Spleen (tissue), 11 donors: ENCODE measurements at regions not wholly inside any gene's neighbourhood (a gene's known extent, or its start where the extent isn't known, plus 50 kb on each side); places are given as distances from the start of the nearest gene placed in this dataset.
A peak's percentile ranks its signal among the peaks of the same experiment; 100 is the strongest.

ENCODE experiments used
- DNase-seq: peaks from one replicate; pipeline ENCODE4 v3.0.0-alpha.2; 2020
- H3K27ac ChIP-seq, 8 donors: fragments of 200-600 bp; sonication (generic) in 7 of 8; 1 replicate in 4 of 8; 2 replicates in 4 of 8; pipeline versions ENCODE4 v1.5.0 to v1.8.0; 2016 to 2021; ENCODE audit warnings: inconsistent platforms in 4 of 8, mild to moderate bottlenecking in 4 of 8, moderate library complexity in 1 of 8
- H3K27me3 ChIP-seq, 7 donors: fragments of 200-600 bp; sonication (generic) in 6 of 7; replicated peaks in 1 of 7; 1 replicate in 4 of 7; 2 replicates in 3 of 7; pipeline versions ENCODE4 v1.5.0 to v1.8.0; 2016 to 2021; ENCODE audit warnings: inconsistent platforms in 3 of 7, mild to moderate bottlenecking in 1 of 7
- H3K36me3 ChIP-seq, 6 donors: fragments of 200-600 bp; sonication (generic) in 5 of 6; 1 replicate in 4 of 6; 2 replicates in 2 of 6; pipeline versions ENCODE4 v1.5.0 to v1.8.0; 2016 to 2021; ENCODE audit warnings: inconsistent platforms in 2 of 6
- H3K4me1 ChIP-seq, 6 donors: fragments of 200-600 bp; sonication (generic) in 5 of 6; 1 replicate in 3 of 6; 2 replicates in 3 of 6; pipeline versions ENCODE4 v1.5.0 to v1.8.0; 2016 to 2021; ENCODE audit warnings: inconsistent platforms in 3 of 6
- H3K4me3 ChIP-seq, 8 donors: fragments of 200-600 bp; sonication (generic) in 7 of 8; 1 replicate in 4 of 8; 2 replicates in 4 of 8; pipeline versions ENCODE4 v1.5.0 to v1.8.0; 2016 to 2021; ENCODE audit warnings: inconsistent platforms in 4 of 8, mild to moderate bottlenecking in 4 of 8, moderate library complexity in 2 of 8
- H3K9me3 ChIP-seq, 8 donors: fragments of 200-600 bp; sonication (generic) in 7 of 8; 1 replicate in 4 of 8; 2 replicates in 4 of 8; pipeline versions ENCODE4 v1.5.0 to v1.8.0; 2016 to 2021; ENCODE audit warnings: inconsistent platforms in 4 of 8
- CTCF ChIP-seq, 11 experiments: fragments of 200-600 bp in 7 of 11; fragments of 450-650 bp in 4 of 11; sonication (generic) in 4 of 11; IDR thresholded peaks in 8 of 11; conservative IDR thresholded peaks in 3 of 11; 1 replicate in 7 of 11; 2 replicates in 4 of 11; pipeline versions ENCODE4 v1.4.0 to v1.8.0; 2016 to 2021; ENCODE audit warnings: antibody characterized with exemption in 11 of 11, inconsistent platforms in 4 of 11, mild to moderate bottlenecking in 1 of 11
- POLR2A ChIP-seq, 3 donors: fragments of 450-650 bp; IDR thresholded peaks; one replicate each; pipeline ENCODE4 v1.5.1; 2017; ENCODE audit warnings: antibody characterized with exemption in 3 of 3, mild to moderate bottlenecking in 1 of 3
- POLR2AphosphoS5 ChIP-seq, 3 donors: sonication (generic); formaldehyde crosslinking; IDR thresholded peaks; one replicate each; pipeline ENCODE4 v1.5.1; 2017; ENCODE audit warnings: antibody characterized with exemption in 3 of 3
- WGBS, 5 donors: extraction: QIAGEN DNeasy Blood & Tissue Kit in 3 of 5; methylation state at CpG; one replicate each; pipeline versions ENCODE4 v1.1.5 to v1.1.7; 2013 to 2018; 5-methylcytosine and 5-hydroxymethylcytosine counted together
- intact Hi-C: fragments of 100-400 bp; cut with DNase I; formaldehyde crosslinking; loops from one replicate; pipeline ENCODE4 v1.15.0; 2023; ENCODE audit warnings: low total_unique reads
- donor health status: healthy with polysubstance abuse.
- donor health status: DM: no; HTN: no; CAD: no; lungs with moderate emphysema.
- donor health status: DM: no; HTN: no; CAD: no.
- donor health status: Bipolar disorder and iron deficiency.
- donor health status: healthy.
- donor health status: DM: no; HTN: no; CAD: no.
- donor health status: DM: yes; HTN: yes; CAD: no.

DNA sequence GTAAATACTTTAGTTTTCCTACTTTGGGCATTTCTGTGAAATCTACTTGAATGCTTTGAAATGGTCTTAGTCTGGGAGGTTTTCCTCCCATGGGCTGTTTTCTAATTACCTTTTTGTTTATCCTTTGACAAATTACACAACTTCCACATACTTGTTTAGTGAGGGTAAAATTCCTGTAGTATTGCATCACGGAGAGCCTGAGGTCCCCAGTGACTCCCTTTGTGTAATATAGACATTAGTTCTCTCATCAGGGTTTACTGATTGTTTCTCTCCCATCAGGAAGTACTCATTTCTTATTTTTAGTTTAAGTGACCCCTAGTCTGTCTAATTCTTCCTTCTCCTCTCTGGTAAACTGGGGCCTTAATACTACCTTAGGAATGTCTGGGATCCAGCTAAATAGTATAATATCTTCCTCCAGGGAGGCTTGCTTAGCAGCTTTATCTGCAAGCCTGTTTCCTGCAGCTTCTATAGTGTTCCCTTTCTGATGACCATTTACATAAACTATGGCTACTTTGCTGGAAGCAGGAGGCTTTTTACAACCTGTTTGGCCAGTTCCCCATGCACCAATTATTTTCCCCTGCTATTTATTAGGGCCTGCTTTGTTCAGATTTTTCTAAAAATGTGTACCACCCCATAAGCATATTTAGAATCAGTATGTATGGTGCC, 87.2 kb upstream of the XCR1 start:
- intact Hi-C loops, result no loop called here
- peaks cover 6 to 54% (median 20%) of the 10 kb centered on the region in 6 donors for H3K4me1 ChIP-seq
- no peaks in the 10 kb centered on the region for H3K9me3 ChIP-seq
- H3K4me3 ChIP-seq, result no peak overlapping the region
- peak overlapping the region in 7 of 8 donors; percentile 6 to 90 (median 73) for H3K27ac ChIP-seq
- 0 to 53% (median 30%) methylated on average over 1 of the region's 1 CpG for WGBS, 5 donors
- no peaks in the 10 kb centered on the region for H3K27me3 ChIP-seq
- TF ChIP-seq POLR2A (IDR thresholded peaks at IDR 0.05), result no peak
- TF ChIP-seq CTCF (IDR thresholded peaks at IDR 0.05 in 8 of 11, conservative IDR thresholded peaks at IDR 0.05 in 3 of 11), result no peak
- TF ChIP-seq POLR2AphosphoS5 (IDR thresholded peaks at IDR 0.05), result no peak
- H3K36me3 ChIP-seq, result no peaks in the 10 kb centered on the region
- no peak for DNase-seq

DNA sequence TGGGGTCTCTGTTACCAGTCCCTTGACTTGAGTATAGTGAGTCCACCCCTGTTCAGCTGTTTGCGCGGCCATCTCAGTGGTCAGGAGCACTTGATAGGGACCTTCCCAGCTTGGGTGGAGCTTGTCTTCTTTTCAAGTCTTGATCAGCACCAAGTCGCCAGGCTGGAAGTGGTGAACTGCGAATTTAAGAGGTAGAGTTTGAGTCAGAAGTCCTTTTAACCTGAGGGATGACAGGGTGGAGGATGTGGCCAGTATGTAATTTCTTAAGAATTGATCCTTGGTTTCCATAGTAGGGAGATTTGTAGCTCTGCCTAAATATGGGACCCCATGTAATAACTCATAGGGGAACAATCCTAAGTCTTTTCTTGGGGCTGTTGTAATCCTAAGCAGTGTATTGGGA, 86.3 kb upstream of the XCR1 start:
- H3K27me3 ChIP-seq, result no peaks in the 10 kb centered on the region
- no peak for DNase-seq
- 93 to 97% (median 96%) methylated on average over 4 of the region's 4 CpGs for WGBS, 5 donors
- TF ChIP-seq CTCF (IDR thresholded peaks at IDR 0.05 in 8 of 11, conservative IDR thresholded peaks at IDR 0.05 in 3 of 11) (no peak), POLR2AphosphoS5 (IDR thresholded peaks at IDR 0.05) (no peak), POLR2A (IDR thresholded peaks at IDR 0.05) (no peak)
- H3K9me3 ChIP-seq, result no peaks in the 10 kb centered on the region
- intact Hi-C loops, result no loop called here
- H3K36me3 ChIP-seq, result no peaks in the 10 kb centered on the region
- H3K4me1 ChIP-seq, result peaks cover 8 to 63% (median 29%) of the 10 kb centered on the region in 6 donors
- H3K4me3 ChIP-seq, result no peak overlapping the region
- peak overlapping the region in 6 of 8 donors; percentile 42 to 90 (median 76) for H3K27ac ChIP-seq

DNA sequence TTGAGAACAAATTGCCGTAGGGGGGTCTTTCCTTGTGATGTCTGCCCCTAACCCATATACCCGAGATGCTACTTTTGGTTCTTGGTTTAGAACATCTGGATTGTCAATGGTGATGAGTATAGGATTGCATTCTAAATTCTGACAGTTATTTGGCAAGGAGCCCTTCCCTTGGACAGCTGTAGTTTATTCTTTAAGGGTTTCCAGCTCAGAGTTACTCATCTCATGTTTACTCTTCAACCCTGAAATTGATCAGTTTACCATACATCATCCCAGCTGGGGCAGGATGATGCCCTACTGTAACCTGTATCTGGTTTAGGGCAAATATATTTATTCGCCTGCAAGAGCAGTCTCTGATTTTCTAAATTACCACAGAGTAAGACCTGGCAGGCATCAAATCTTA, 85.7 kb upstream of the XCR1 start:
- 63 to 98% (median 94%) methylated on average over 3 of the region's 3 CpGs for WGBS, 5 donors
- Histone ChIP-seq H3K27me3 (no peaks in the 10 kb centered on the region), H3K4me3 (no peak overlapping the region), H3K36me3 (no peaks in the 10 kb centered on the region), H3K4me1 (peaks cover 8 to 69% (median 35%) of the 10 kb centered on the region in 6 donors), H3K9me3 (no peaks in the 10 kb centered on the region), H3K27ac (peak overlapping the region in 3 of 8 donors; percentile 14 to 90 (median 89))
- no peak for DNase-seq
- intact Hi-C loops, result no loop called here
- TF ChIP-seq POLR2AphosphoS5 (IDR thresholded peaks at IDR 0.05), result no peak
- TF ChIP-seq CTCF (IDR thresholded peaks at IDR 0.05 in 8 of 11, conservative IDR thresholded peaks at IDR 0.05 in 3 of 11), result no peak
- TF ChIP-seq POLR2A (IDR thresholded peaks at IDR 0.05), result no peak

GRCh38 chr3:46112296-46112695, 85.0 kb upstream of the XCR1 start:
- H3K36me3 ChIP-seq, result no peaks in the 10 kb centered on the region
- peaks cover 8 to 76% (median 38%) of the 10 kb centered on the region in 6 donors for H3K4me1 ChIP-seq
- TF ChIP-seq POLR2AphosphoS5 (IDR thresholded peaks at IDR 0.05) (no peak), CTCF (IDR thresholded peaks at IDR 0.05 in 8 of 11, conservative IDR thresholded peaks at IDR 0.05 in 3 of 11) (no peak), POLR2A (IDR thresholded peaks at IDR 0.05) (no peak)
- no peak overlapping the region for H3K4me3 ChIP-seq
- H3K27me3 ChIP-seq, result no peaks in the 10 kb centered on the region
- intact Hi-C loops, result no loop called here
- WGBS, 5 donors, result 68 to 88% (median 78%) methylated on average over 3 of the region's 3 CpGs
- H3K27ac ChIP-seq, result peak overlapping the region in 6 of 8 donors; percentile 79 to 90 (median 84)
- no peak for DNase-seq
- H3K9me3 ChIP-seq, result no peaks in the 10 kb centered on the region
